ENCODE measurements at regions not wholly inside any gene's neighbourhood (a gene's known extent, or its start where the extent isn't known, plus 50 kb on each side); places are given as distances from the start of the nearest gene placed in this dataset.

GRCh38 chrX:139222511-139223200 lies 307.9 kb upstream of the F9 start:
- H3K4me3 Mint-ChIP-seq: no peak overlapping the region
- H3K9me3 Mint-ChIP-seq: no peaks in the 10 kb centered on the region
- no peak for ATAC-seq
- no peak overlapping the region for H3K27ac Mint-ChIP-seq
- peaks cover 9% of the 10 kb centered on the region for H3K27me3 Mint-ChIP-seq
- no peak for DNase-seq
- H3K4me1 Mint-ChIP-seq: no peaks in the 10 kb centered on the region

GRCh38 chrX:139213241-139213709 lies 317.3 kb upstream of the F9 start:
- Mint-ChIP-seq H3K4me3 (no peak overlapping the region), H3K27ac (no peak overlapping the region), H3K27me3 (no peaks in the 10 kb centered on the region)

GRCh38 chrX:139211568-139212182 lies 318.9 kb upstream of the F9 start:
- DNase-seq (no peak), ATAC-seq (no peak)
- Mint-ChIP-seq H3K27ac (no peak overlapping the region), H3K27me3 (peaks cover 9% of the 10 kb centered on the region), H3K4me3 (no peak overlapping the region), H3K4me1 (no peaks in the 10 kb centered on the region), H3K9me3 (no peaks in the 10 kb centered on the region)

More at GRCh38 chrX:139213241-139213709, 317.3 kb upstream of the F9 start:
- Mint-ChIP-seq H3K4me1 (no peaks in the 10 kb centered on the region), H3K9me3 (no peaks in the 10 kb centered on the region)
- no peak for DNase-seq
- no peak for ATAC-seq

GRCh38 chrX:139209342-139209741 lies 321.2 kb upstream of the F9 start:
- no peak for DNase-seq
- H3K4me1 Mint-ChIP-seq: peaks cover 14% of the 10 kb centered on the region
- peaks cover 32% of the 10 kb centered on the region for H3K27me3 Mint-ChIP-seq
- no peak for ATAC-seq
- no peak overlapping the region for H3K4me3 Mint-ChIP-seq
- H3K9me3 Mint-ChIP-seq: no peaks in the 10 kb centered on the region
- H3K27ac Mint-ChIP-seq: no peak overlapping the region

- peaks cover 18% of the 10 kb centered on the region for H3K4me1 Mint-ChIP-seq
- H3K27ac Mint-ChIP-seq: no peak overlapping the region
- peaks cover 46% of the 10 kb centered on the region for H3K27me3 Mint-ChIP-seq
- ATAC-seq (no peak), DNase-seq (no peak)
- no peak overlapping the region for H3K4me3 Mint-ChIP-seq
- H3K9me3 Mint-ChIP-seq: no peaks in the 10 kb centered on the region
Measured at GRCh38 chrX:139207655-139208054, 322.9 kb upstream of the F9 start.

GRCh38 chrX:139206914-139207313 lies 323.6 kb upstream of the F9 start:
- Mint-ChIP-seq H3K9me3 (no peaks in the 10 kb centered on the region), H3K27me3 (peaks cover 52% of the 10 kb centered on the region), H3K4me3 (no peak overlapping the region), H3K27ac (no peak overlapping the region), H3K4me1 (peaks cover 18% of the 10 kb centered on the region)
- DNase-seq (no peak), ATAC-seq (no peak)

GRCh38 chrX:139204898-139205667 lies 325.5 kb upstream of the F9 start:
- DNase-seq (no peak), ATAC-seq (peak; percentile 67)
- H3K4me1 Mint-ChIP-seq: peaks cover 18% of the 10 kb centered on the region
- peaks cover 54% of the 10 kb centered on the region for H3K27me3 Mint-ChIP-seq
- no peak overlapping the region for H3K27ac Mint-ChIP-seq
- peak overlapping the region; percentile 74 to 86 for H3K4me3 Mint-ChIP-seq
- H3K9me3 Mint-ChIP-seq: no peaks in the 10 kb centered on the region

GRCh38 chrX:139204571-139204897 lies 326.0 kb upstream of the F9 start:
- Mint-ChIP-seq H3K27ac (no peak overlapping the region), H3K4me1 (peaks cover 18% of the 10 kb centered on the region), H3K9me3 (no peaks in the 10 kb centered on the region), H3K27me3 (peaks cover 60% of the 10 kb centered on the region), H3K4me3 (peak overlapping the region; percentile 74 to 86)
- ATAC-seq (peak; percentile 19), DNase-seq (no peak)

- H3K4me1 Mint-ChIP-seq: peaks cover 18% of the 10 kb centered on the region
- no peak for DNase-seq
- H3K4me3 Mint-ChIP-seq: peak overlapping the region; percentile 74 to 86
- H3K27me3 Mint-ChIP-seq: peaks cover 64% of the 10 kb centered on the region
- ATAC-seq: no peak
- no peaks in the 10 kb centered on the region for H3K9me3 Mint-ChIP-seq
- H3K27ac Mint-ChIP-seq: no peak overlapping the region
Measured at GRCh38 chrX:139203651-139204570, 326.6 kb upstream of the F9 start.

- Mint-ChIP-seq H3K4me3 (no peak overlapping the region), H3K27me3 (peaks cover 64% of the 10 kb centered on the region), H3K9me3 (no peaks in the 10 kb centered on the region), H3K27ac (no peak overlapping the region), H3K4me1 (peaks cover 18% of the 10 kb centered on the region)
- ATAC-seq: no peak
- DNase-seq: no peak
Measured at GRCh38 chrX:139202742-139203420, 327.7 kb upstream of the F9 start.

GRCh38 chrX:139201924-139202323 lies 328.6 kb upstream of the F9 start:
- ATAC-seq: no peak
- Mint-ChIP-seq H3K4me3 (no peak overlapping the region), H3K27me3 (peaks cover 65% of the 10 kb centered on the region), H3K4me1 (peaks cover 18% of the 10 kb centered on the region), H3K9me3 (no peaks in the 10 kb centered on the region), H3K27ac (no peak overlapping the region)
- no peak for DNase-seq

GRCh38 chrX:139200793-139201192 lies 329.7 kb upstream of the F9 start:
- Mint-ChIP-seq H3K9me3 (no peaks in the 10 kb centered on the region), H3K4me3 (no peak overlapping the region), H3K4me1 (peaks cover 17% of the 10 kb centered on the region), H3K27me3 (peaks cover 60% of the 10 kb centered on the region), H3K27ac (no peak overlapping the region)
- DNase-seq: no peak
- ATAC-seq: no peak

GRCh38 chrX:139200346-139200745 lies 330.2 kb upstream of the F9 start:
- Mint-ChIP-seq H3K4me1 (peaks cover 13% of the 10 kb centered on the region), H3K9me3 (no peaks in the 10 kb centered on the region), H3K27ac (no peak overlapping the region), H3K4me3 (no peak overlapping the region), H3K27me3 (peaks cover 60% of the 10 kb centered on the region)
- ATAC-seq (no peak), DNase-seq (no peak)

GRCh38 chrX:139199933-139200332 lies 330.6 kb upstream of the F9 start:
- Mint-ChIP-seq H3K4me1 (peaks cover 10% of the 10 kb centered on the region), H3K27me3 (peaks cover 58% of the 10 kb centered on the region), H3K4me3 (no peak overlapping the region), H3K27ac (no peak overlapping the region), H3K9me3 (no peaks in the 10 kb centered on the region)
- no peak for ATAC-seq
- DNase-seq: no peak

GRCh38 chrX:139198936-139199335 lies 331.6 kb upstream of the F9 start:
- ATAC-seq (no peak), DNase-seq (no peak)
- H3K27ac Mint-ChIP-seq: no peak overlapping the region
- no peak overlapping the region for H3K4me3 Mint-ChIP-seq
- peaks cover 61% of the 10 kb centered on the region for H3K27me3 Mint-ChIP-seq
- H3K9me3 Mint-ChIP-seq: no peaks in the 10 kb centered on the region
- H3K4me1 Mint-ChIP-seq: peaks cover 5% of the 10 kb centered on the region

All from stimulated activated naive CD8-positive, alpha-beta T cell treated with anti-CD3 and anti-CD28 coated beads, Interleukin-15, amount 100 ng/mL, for 72 hours (primary cell).